SJSA1 (cell line): ENCODE measurements at regions not wholly inside any gene's neighbourhood (a gene's known extent, or its start where the extent isn't known, plus 50 kb on each side); places are given as distances from the start of the nearest gene placed in this dataset.

Experiments
- DNase-seq, 2 experiments: peaks; one replicate each; pipeline ENCODE4 v3.0.0-alpha.2; 2015 to 2020; ENCODE audit warnings: low spot score in 2 of 2, low read depth in 1 of 2
- H3K27ac ChIP-seq: fragments of 250-450 bp; sonication (Bioruptor Pico); 2 replicates; pipeline ENCODE4 v1.5.1; 2020; ENCODE audit warnings: mild to moderate bottlenecking, moderate library complexity
- H3K27me3 ChIP-seq: fragments of 250-450 bp; sonication (Bioruptor Pico); replicated peaks from 2 replicates; pipeline ENCODE4 v1.5.1; 2020; ENCODE audit warnings: mild to moderate bottlenecking, moderate library complexity
- H3K36me3 ChIP-seq: fragments of 250-450 bp; sonication (Bioruptor Pico); 2 replicates; pipeline ENCODE4 v1.5.1; 2020; ENCODE audit warnings: mild to moderate bottlenecking
- H3K4me1 ChIP-seq: fragments of 250-450 bp; sonication (Bioruptor Pico); replicated peaks from 2 replicates; pipeline ENCODE4 v1.6.1; 2021; ENCODE audit warnings: mild to moderate bottlenecking
- H3K4me3 ChIP-seq: fragments of 250-450 bp; sonication (Bioruptor Pico); 2 replicates; pipeline ENCODE4 v1.5.1; 2020; ENCODE audit warnings: mild to moderate bottlenecking
- H3K9me3 ChIP-seq: fragments of 250-450 bp; sonication (Bioruptor Pico); replicated peaks from 2 replicates; pipeline ENCODE4 v1.5.1; 2020; ENCODE audit warnings: mild to moderate bottlenecking

GRCh38 chr18:59052965-59053820 is 86.5 kb upstream of the SEC11C start:
- no peaks in the 10 kb centered on the region for H3K9me3 ChIP-seq
- H3K27me3 ChIP-seq = no peaks in the 10 kb centered on the region
- no peaks in the 10 kb centered on the region for H3K36me3 ChIP-seq
- H3K4me1 ChIP-seq = peaks cover 5% of the 10 kb centered on the region
- DNase-seq = no peak
- no peak overlapping the region for H3K4me3 ChIP-seq
- no peak overlapping the region for H3K27ac ChIP-seq

GRCh38 chr18:59054496-59055287 is 85.0 kb upstream of the SEC11C start:
- Histone ChIP-seq H3K4me3 (no peak overlapping the region), H3K9me3 (no peaks in the 10 kb centered on the region), H3K27me3 (no peaks in the 10 kb centered on the region), H3K27ac (no peak overlapping the region), H3K4me1 (peaks cover 7% of the 10 kb centered on the region), H3K36me3 (no peaks in the 10 kb centered on the region)
- no peak for DNase-seq

- H3K27ac ChIP-seq = no peak overlapping the region
- H3K9me3 ChIP-seq = no peaks in the 10 kb centered on the region
- no peak overlapping the region for H3K4me3 ChIP-seq
- H3K4me1 ChIP-seq = peaks cover 7% of the 10 kb centered on the region
- no peaks in the 10 kb centered on the region for H3K27me3 ChIP-seq
- DNase-seq = no peak
- H3K36me3 ChIP-seq = no peaks in the 10 kb centered on the region
Observed at GRCh38 chr18:59055345-59056032, 84.2 kb upstream of the SEC11C start.

GRCh38 chr18:59056706-59057492 is 82.8 kb upstream of the SEC11C start:
- peaks cover 7% of the 10 kb centered on the region for H3K4me1 ChIP-seq
- no peak overlapping the region for H3K4me3 ChIP-seq
- no peak overlapping the region for H3K27ac ChIP-seq
- no peaks in the 10 kb centered on the region for H3K9me3 ChIP-seq
- no peaks in the 10 kb centered on the region for H3K36me3 ChIP-seq
- DNase-seq = peak; percentile 63 to 81
- no peaks in the 10 kb centered on the region for H3K27me3 ChIP-seq

- Histone ChIP-seq H3K36me3 (no peaks in the 10 kb centered on the region), H3K9me3 (no peaks in the 10 kb centered on the region), H3K4me3 (no peak overlapping the region), H3K27me3 (no peaks in the 10 kb centered on the region), H3K4me1 (peaks cover 7% of the 10 kb centered on the region), H3K27ac (no peak overlapping the region)
- no peak for DNase-seq
Observed at GRCh38 chr18:59057493-59057795, 82.2 kb upstream of the SEC11C start.

GRCh38 chr18:59057969-59058368 is 81.7 kb upstream of the SEC11C start:
- Histone ChIP-seq H3K4me1 (peaks cover 7% of the 10 kb centered on the region), H3K9me3 (no peaks in the 10 kb centered on the region), H3K27ac (no peak overlapping the region), H3K36me3 (no peaks in the 10 kb centered on the region), H3K27me3 (no peaks in the 10 kb centered on the region), H3K4me3 (no peak overlapping the region)
- DNase-seq = peak in 1 of 2 experiments; percentile 20

GRCh38 chr18:59059140-59059539 is 80.5 kb upstream of the SEC11C start:
- Histone ChIP-seq H3K27me3 (no peaks in the 10 kb centered on the region), H3K36me3 (no peaks in the 10 kb centered on the region), H3K27ac (no peak overlapping the region), H3K4me3 (no peak overlapping the region), H3K4me1 (peaks cover 7% of the 10 kb centered on the region), H3K9me3 (no peaks in the 10 kb centered on the region)
- no peak for DNase-seq

GRCh38 chr18:59060551-59060950 is 79.1 kb upstream of the SEC11C start:
- no peak for DNase-seq
- Histone ChIP-seq H3K27ac (no peak overlapping the region), H3K4me3 (no peak overlapping the region), H3K4me1 (peaks cover 7% of the 10 kb centered on the region), H3K27me3 (no peaks in the 10 kb centered on the region), H3K36me3 (no peaks in the 10 kb centered on the region), H3K9me3 (no peaks in the 10 kb centered on the region)

GRCh38 chr18:59061914-59062642 is 77.6 kb upstream of the SEC11C start:
- Histone ChIP-seq H3K27me3 (no peaks in the 10 kb centered on the region), H3K27ac (no peak overlapping the region), H3K4me3 (no peak overlapping the region), H3K36me3 (no peaks in the 10 kb centered on the region), H3K4me1 (peaks cover 18% of the 10 kb centered on the region), H3K9me3 (no peaks in the 10 kb centered on the region)
- no peak for DNase-seq

GRCh38 chr18:59062643-59063006 is 77.1 kb upstream of the SEC11C start:
- H3K4me3 ChIP-seq = no peak overlapping the region
- peaks cover 18% of the 10 kb centered on the region for H3K4me1 ChIP-seq
- DNase-seq = no peak
- H3K27me3 ChIP-seq = no peaks in the 10 kb centered on the region
- H3K36me3 ChIP-seq = no peaks in the 10 kb centered on the region
- no peak overlapping the region for H3K27ac ChIP-seq
- H3K9me3 ChIP-seq = no peaks in the 10 kb centered on the region

- no peak for DNase-seq
- Histone ChIP-seq H3K27ac (no peak overlapping the region), H3K4me3 (no peak overlapping the region), H3K27me3 (no peaks in the 10 kb centered on the region), H3K4me1 (peaks cover 11% of the 10 kb centered on the region), H3K36me3 (no peaks in the 10 kb centered on the region), H3K9me3 (no peaks in the 10 kb centered on the region)
Observed at GRCh38 chr18:59063300-59063906, 76.3 kb upstream of the SEC11C start.

GRCh38 chr18:59063912-59064311 is 75.8 kb upstream of the SEC11C start:
- Histone ChIP-seq H3K4me3 (no peak overlapping the region), H3K36me3 (no peaks in the 10 kb centered on the region), H3K4me1 (peaks cover 11% of the 10 kb centered on the region), H3K27me3 (no peaks in the 10 kb centered on the region), H3K27ac (no peak overlapping the region), H3K9me3 (no peaks in the 10 kb centered on the region)
- DNase-seq = no peak

GRCh38 chr18:59065684-59066083 is 74.0 kb upstream of the SEC11C start:
- peak in 1 of 2 experiments; percentile 38 for DNase-seq
- H3K27ac ChIP-seq = no peak overlapping the region

More at GRCh38 chr18:59065684-59066083, 74.0 kb upstream of the SEC11C start:
- no peaks in the 10 kb centered on the region for H3K9me3 ChIP-seq
- H3K4me3 ChIP-seq = no peak overlapping the region
- no peaks in the 10 kb centered on the region for H3K36me3 ChIP-seq
- no peaks in the 10 kb centered on the region for H3K27me3 ChIP-seq
- peaks cover 14% of the 10 kb centered on the region for H3K4me1 ChIP-seq
